ENCODE measurements at regions not wholly inside any gene's neighbourhood (a gene's known extent, or its start where the extent isn't known, plus 50 kb on each side); places are given as distances from the start of the nearest gene placed in this dataset.

DNA sequence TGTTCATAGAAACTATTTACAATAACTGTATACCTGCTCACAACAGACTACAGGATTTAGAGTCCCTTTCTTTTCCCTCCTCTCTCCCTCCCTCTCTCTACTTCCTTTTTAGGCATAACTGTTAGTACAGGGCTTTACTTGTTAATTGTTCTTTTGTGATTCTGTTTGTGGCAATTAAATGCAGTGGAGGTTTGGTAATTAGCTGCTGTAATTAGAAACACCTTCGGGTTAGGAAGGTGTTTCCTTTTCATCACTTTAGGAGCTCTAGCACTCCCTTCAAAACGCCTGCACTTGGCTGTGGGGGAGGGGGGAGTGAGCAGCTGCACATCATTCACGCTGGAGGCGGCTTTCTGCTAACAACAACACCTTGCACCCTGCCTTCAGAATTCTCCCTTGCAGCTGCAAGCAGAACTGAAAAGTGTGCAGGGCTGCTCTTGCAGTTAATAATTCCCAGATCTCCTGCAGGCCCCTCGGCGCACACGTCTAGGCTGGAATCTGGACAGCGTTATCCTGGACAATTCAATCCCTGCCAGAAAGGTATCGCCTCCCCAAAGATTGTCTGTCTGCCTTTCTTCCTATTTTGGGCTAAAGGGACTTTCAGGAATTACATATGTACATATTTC lies 242.6 kb upstream of the RGMA start:
- ATAC-seq (no peak), DNase-seq (no peak)
- no peak for TF ChIP-seq POLR2A (IDR thresholded peaks at IDR 0.05)
- TF ChIP-seq, protein P1, sequence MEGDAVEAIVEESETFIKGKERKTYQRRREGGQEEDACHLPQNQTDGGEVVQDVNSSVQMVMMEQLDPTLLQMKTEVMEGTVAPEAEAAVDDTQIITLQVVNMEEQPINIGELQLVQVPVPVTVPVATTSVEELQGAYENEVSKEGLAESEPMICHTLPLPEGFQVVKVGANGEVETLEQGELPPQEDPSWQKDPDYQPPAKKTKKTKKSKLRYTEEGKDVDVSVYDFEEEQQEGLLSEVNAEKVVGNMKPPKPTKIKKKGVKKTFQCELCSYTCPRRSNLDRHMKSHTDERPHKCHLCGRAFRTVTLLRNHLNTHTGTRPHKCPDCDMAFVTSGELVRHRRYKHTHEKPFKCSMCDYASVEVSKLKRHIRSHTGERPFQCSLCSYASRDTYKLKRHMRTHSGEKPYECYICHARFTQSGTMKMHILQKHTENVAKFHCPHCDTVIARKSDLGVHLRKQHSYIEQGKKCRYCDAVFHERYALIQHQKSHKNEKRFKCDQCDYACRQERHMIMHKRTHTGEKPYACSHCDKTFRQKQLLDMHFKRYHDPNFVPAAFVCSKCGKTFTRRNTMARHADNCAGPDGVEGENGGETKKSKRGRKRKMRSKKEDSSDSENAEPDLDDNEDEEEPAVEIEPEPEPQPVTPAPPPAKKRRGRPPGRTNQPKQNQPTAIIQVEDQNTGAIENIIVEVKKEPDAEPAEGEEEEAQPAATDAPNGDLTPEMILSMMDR (IDR thresholded peaks at IDR 0.05 in 4 of 5, conservative IDR thresholded peaks at IDR 0.05 in 1 of 5) = no peak
- H3K27me3 ChIP-seq = peaks cover 0 to 2% (median 0%) of the 10 kb centered on the region in 3 donors
- H3K36me3 ChIP-seq = no peaks in the 10 kb centered on the region
- H3K27ac ChIP-seq = no peak overlapping the region
- H3K4me3 ChIP-seq = no peak overlapping the region
- intact Hi-C loops (cut with DNase I; ENCODE audit: low total_unique reads) (no loop called here), in situ Hi-C loops (cut with MboI; ENCODE audit: low sequenced_read_pairs in 4 of 4) (no loop called here)
- H3K9me3 ChIP-seq = no peaks in the 10 kb centered on the region
- H3K4me1 ChIP-seq = no peaks in the 10 kb centered on the region

DNA sequence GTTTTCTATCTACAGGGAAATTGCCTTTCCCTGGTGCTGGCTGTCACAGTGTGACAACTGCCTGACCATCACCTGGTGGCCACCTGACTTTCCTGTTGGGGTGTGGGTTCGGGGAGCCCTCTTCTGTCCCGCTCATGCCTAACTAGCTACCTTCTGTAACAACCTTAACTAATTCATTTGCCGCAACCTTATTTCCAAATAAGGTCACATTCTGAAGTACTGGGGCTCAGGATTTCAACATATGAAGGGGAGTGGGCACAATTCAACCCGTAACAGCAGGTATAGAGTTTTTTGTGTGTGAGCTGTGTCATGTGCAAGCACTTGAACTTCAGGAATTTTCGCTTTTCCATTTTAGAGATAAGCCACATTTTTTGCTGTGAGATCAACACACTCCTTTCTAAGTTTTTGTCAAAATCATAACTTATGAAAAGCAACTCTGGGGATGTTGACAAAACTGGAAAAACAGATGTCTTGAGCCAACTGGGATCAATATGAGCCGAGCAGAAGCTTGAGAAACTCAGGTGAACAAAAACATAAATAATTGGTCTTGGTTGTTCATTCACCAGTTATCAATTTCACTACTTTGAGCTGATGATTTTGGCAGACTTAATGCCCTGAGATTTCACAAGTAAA lies 242.0 kb upstream of the RGMA start:
- DNase-seq = no peak
- no peak for TF ChIP-seq POLR2A (IDR thresholded peaks at IDR 0.05)
- TF ChIP-seq, protein P1 (IDR thresholded peaks at IDR 0.05 in 4 of 5, conservative IDR thresholded peaks at IDR 0.05 in 1 of 5) = no peak
- Histone ChIP-seq H3K9me3 (no peaks in the 10 kb centered on the region), H3K27ac (no peak overlapping the region), H3K27me3 (peaks cover 0 to 2% (median 0%) of the 10 kb centered on the region in 3 donors), H3K36me3 (no peaks in the 10 kb centered on the region), H3K4me1 (no peaks in the 10 kb centered on the region), H3K4me3 (no peak overlapping the region)
- intact Hi-C loops (cut with DNase I; ENCODE audit: low total_unique reads) = no loop called here
- no peak for ATAC-seq
- in situ Hi-C loops (cut with MboI; ENCODE audit: low sequenced_read_pairs in 4 of 4) = no loop called here

DNA sequence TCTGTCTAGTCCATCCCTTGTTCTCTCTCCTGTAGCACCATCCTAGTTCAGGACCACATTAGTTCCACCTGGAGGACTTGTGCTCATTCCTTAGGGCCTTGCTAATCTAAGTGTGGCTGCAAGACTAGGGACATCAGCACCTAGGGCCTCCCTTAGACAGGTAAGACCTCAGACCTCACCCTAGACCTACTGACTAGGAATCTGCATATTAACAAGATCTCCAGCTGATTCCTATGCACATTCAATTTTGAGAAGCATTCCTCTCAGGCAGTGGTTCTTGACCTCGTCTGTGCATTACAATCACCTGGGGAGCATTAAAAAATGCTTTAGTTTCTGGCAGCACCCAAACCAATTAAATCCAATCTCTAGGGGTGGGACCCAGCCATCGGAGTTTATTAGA lies 238.4 kb upstream of the RGMA start:
- no peak for TF ChIP-seq POLR2A (IDR thresholded peaks at IDR 0.05)
- TF ChIP-seq, protein P1 (IDR thresholded peaks at IDR 0.05 in 4 of 5, conservative IDR thresholded peaks at IDR 0.05 in 1 of 5) = no peak
- Histone ChIP-seq H3K27me3 (no peaks in the 10 kb centered on the region), H3K36me3 (no peaks in the 10 kb centered on the region), H3K4me3 (no peak overlapping the region), H3K27ac (no peak overlapping the region), H3K4me1 (no peaks in the 10 kb centered on the region), H3K9me3 (no peaks in the 10 kb centered on the region)
- no peak for ATAC-seq
- in situ Hi-C loops (cut with MboI; ENCODE audit: low sequenced_read_pairs in 4 of 4) (no loop called here), intact Hi-C loops (cut with DNase I; ENCODE audit: low total_unique reads) (no loop called here)
- no peak for DNase-seq

DNA sequence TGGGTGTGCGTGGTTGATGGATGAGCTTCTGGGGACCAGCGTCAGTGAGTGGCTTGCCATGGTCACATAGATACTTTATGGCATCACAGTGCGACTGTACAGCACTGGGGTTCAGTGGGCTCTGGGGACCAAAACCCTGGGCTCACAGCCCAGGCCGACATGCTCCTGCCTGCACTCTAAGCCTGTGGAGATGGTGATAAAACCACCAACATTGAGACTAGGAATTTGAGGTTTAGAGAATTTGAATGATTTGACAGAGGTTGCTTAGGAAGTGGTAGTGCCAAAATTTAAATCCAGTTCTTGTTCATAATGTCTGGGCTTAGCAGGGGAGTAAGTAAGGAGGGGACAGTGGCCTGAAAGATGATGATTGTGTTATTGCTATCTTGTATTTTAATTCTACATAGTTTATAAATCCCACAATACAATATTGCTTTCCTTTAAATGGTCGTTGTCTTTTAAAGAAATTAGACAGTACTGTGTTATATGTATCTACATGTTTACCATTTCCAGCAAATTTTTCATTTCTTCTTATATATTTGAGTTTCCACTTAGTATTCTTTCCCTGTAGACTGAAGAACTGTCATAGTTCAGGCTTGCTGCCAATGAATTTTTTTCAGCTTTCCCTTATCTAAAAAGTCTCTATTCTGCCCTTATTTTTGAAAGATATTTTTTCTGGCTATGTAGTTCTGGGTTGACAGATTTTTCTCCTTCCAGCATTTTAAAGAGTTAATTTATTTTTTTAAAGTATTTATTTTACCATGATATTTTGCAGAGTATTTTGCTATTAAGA lies 235.4 kb upstream of the RGMA start:
- Histone ChIP-seq H3K4me1 (no peaks in the 10 kb centered on the region), H3K9me3 (no peaks in the 10 kb centered on the region), H3K27me3 (no peaks in the 10 kb centered on the region), H3K4me3 (no peak overlapping the region), H3K36me3 (no peaks in the 10 kb centered on the region), H3K27ac (no peak overlapping the region)
- TF ChIP-seq, protein P1 (IDR thresholded peaks at IDR 0.05 in 4 of 5, conservative IDR thresholded peaks at IDR 0.05 in 1 of 5) = no peak
- no peak for TF ChIP-seq POLR2A (IDR thresholded peaks at IDR 0.05)
- in situ Hi-C loops (cut with MboI; ENCODE audit: low sequenced_read_pairs in 4 of 4) = no loop called here
- DNase-seq (no peak), ATAC-seq (no peak)
- intact Hi-C loops (cut with DNase I; ENCODE audit: low total_unique reads) = no loop called here

All from gastrocnemius medialis (tissue), 4 donors.